Stimulated activated naive CD4-positive, alpha-beta T cell treated with Interleukin-2 at 50 U/mL for 16 hours (primary cell): ENCODE measurements at regions not wholly inside any gene's neighbourhood (a gene's known extent, or its start where the extent isn't known, plus 50 kb on each side); places are given as distances from the start of the nearest gene placed in this dataset.
"Not testable (repeated sequence)": the region's sequence is repeated elsewhere in the genome, so short reads cannot be mapped to it uniquely, and the experiment has no call there.

Experiments
- DNase-seq: peaks from one replicate; lab custom pipeline; 2025; lab: John Stamatoyannopoulos, UW

- DNase-seq, result no peak
Observed at GRCh38 chr5:91315701-91316100, 67.4 kb downstream of the ARRDC3 start.

- DNase-seq, result peak; percentile 86
Observed at GRCh38 chr5:91313757-91314673, 69.1 kb downstream of the ARRDC3 start.

GRCh38 chr5:91312698-91313097 is 70.4 kb downstream of the ARRDC3 start:
- no peak for DNase-seq

- DNase-seq, result peak; percentile 38
Observed at GRCh38 chr5:91311697-91312501, 71.2 kb downstream of the ARRDC3 start.

GRCh38 chr5:91311168-91311696 is 71.9 kb downstream of the ARRDC3 start:
- no peak for DNase-seq

GRCh38 chr5:91308157-91308556 is 75.0 kb downstream of the ARRDC3 start:
- not testable (repeated sequence) for DNase-seq

GRCh38 chr5:91307048-91307447 is 76.1 kb downstream of the ARRDC3 start:
- no peak for DNase-seq

GRCh38 chr5:91306497-91306896 is 76.6 kb downstream of the ARRDC3 start:
- DNase-seq, result no peak

GRCh38 chr5:91305640-91306039 is 77.5 kb downstream of the ARRDC3 start:
- DNase-seq, result no peak

- DNase-seq, result not testable (repeated sequence)
Observed at GRCh38 chr5:91304015-91304414, 79.1 kb downstream of the ARRDC3 start.

- DNase-seq, result no peak
Observed at GRCh38 chr5:91302958-91303357, 80.2 kb downstream of the ARRDC3 start.

- DNase-seq, result no peak
Observed at GRCh38 chr5:91302305-91302704, 80.8 kb downstream of the ARRDC3 start.

- no peak for DNase-seq
Observed at GRCh38 chr5:91301106-91301846, 81.8 kb downstream of the ARRDC3 start.

GRCh38 chr5:91297994-91298393 is 85.1 kb downstream of the ARRDC3 start:
- no peak for DNase-seq

GRCh38 chr5:91296674-91297143 is 86.4 kb downstream of the ARRDC3 start:
- no peak for DNase-seq

- DNase-seq, result not testable (repeated sequence)
Observed at GRCh38 chr5:91296102-91296501, 87.0 kb downstream of the ARRDC3 start.

GRCh38 chr5:91293131-91293530 is 90.0 kb downstream of the ARRDC3 start:
- no peak for DNase-seq

GRCh38 chr5:91291628-91292569 is 91.2 kb downstream of the ARRDC3 start:
- DNase-seq, result no peak

- DNase-seq, result no peak
Observed at GRCh38 chr5:91288118-91288916, 94.8 kb downstream of the ARRDC3 start.

- not testable (repeated sequence) for DNase-seq
Observed at GRCh38 chr5:91285062-91285461, 98.1 kb downstream of the ARRDC3 start.
